Activated T-helper 17 cell treated with anti-CD3 and anti-CD28 coated beads, Interleukin-2, amount 50 U/mL, for 72 hours (primary cell): ENCODE measurements at regions not wholly inside any gene's neighbourhood (a gene's known extent, or its start where the extent isn't known, plus 50 kb on each side); places are given as distances from the start of the nearest gene placed in this dataset.

Experiments used
- ATAC-seq: fragments of 150-1000 bp; cut with Tn5 transposase; replicated peaks from 2 replicates; pipeline ENCODE4 v1.10.0; 2021; ENCODE audit warnings: mild to moderate bottlenecking, moderate library complexity
- H3K27ac Mint-ChIP-seq: one replicate; pipeline ENCODE4 v1.8.0; 2022; ENCODE audit warnings: mixed read lengths
- H3K27me3 Mint-ChIP-seq: one replicate; pipeline ENCODE4 v1.8.0; 2022; ENCODE audit warnings: mixed read lengths
- H3K36me3 Mint-ChIP-seq: one replicate; pipeline ENCODE4 v1.8.0; 2022; ENCODE audit warnings: low read depth, mild to moderate bottlenecking, mixed read lengths
- H3K4me1 Mint-ChIP-seq: one replicate; pipeline ENCODE4 v1.8.0; 2022; ENCODE audit warnings: mixed read lengths
- H3K4me3 Mint-ChIP-seq: one replicate; pipeline ENCODE4 v1.8.0; 2022; ENCODE audit warnings: mild to moderate bottlenecking, mixed read lengths
- H3K9me3 Mint-ChIP-seq: one replicate; pipeline ENCODE4 v1.8.0; 2022; ENCODE audit warnings: mixed read lengths

- no peaks in the 10 kb centered on the region for H3K4me1 Mint-ChIP-seq
- no peak overlapping the region for H3K27ac Mint-ChIP-seq
- no peak for ATAC-seq
- no peaks in the 10 kb centered on the region for H3K27me3 Mint-ChIP-seq
- H3K9me3 Mint-ChIP-seq, result peaks cover 9% of the 10 kb centered on the region
- no peaks in the 10 kb centered on the region for H3K36me3 Mint-ChIP-seq
- no peak overlapping the region for H3K4me3 Mint-ChIP-seq
Measured at GRCh38 chr20:61057443-61058121, 194.5 kb upstream of the CDH4 start.

- peaks cover 9% of the 10 kb centered on the region for H3K9me3 Mint-ChIP-seq
- ATAC-seq, result no peak
- H3K36me3 Mint-ChIP-seq, result no peaks in the 10 kb centered on the region
- no peak overlapping the region for H3K27ac Mint-ChIP-seq
- no peaks in the 10 kb centered on the region for H3K4me1 Mint-ChIP-seq
- no peak overlapping the region for H3K4me3 Mint-ChIP-seq
- no peaks in the 10 kb centered on the region for H3K27me3 Mint-ChIP-seq
Measured at GRCh38 chr20:61061981-61062380, 190.1 kb upstream of the CDH4 start.

- ATAC-seq, result no peak
- Mint-ChIP-seq H3K36me3 (no peaks in the 10 kb centered on the region), H3K4me3 (no peak overlapping the region), H3K4me1 (no peaks in the 10 kb centered on the region), H3K27ac (no peak overlapping the region), H3K9me3 (peaks cover 7% of the 10 kb centered on the region), H3K27me3 (peaks cover 3% of the 10 kb centered on the region)
Measured at GRCh38 chr20:61065853-61066252, 186.2 kb upstream of the CDH4 start.

- no peak for ATAC-seq
- Mint-ChIP-seq H3K27ac (no peak overlapping the region), H3K36me3 (no peaks in the 10 kb centered on the region), H3K27me3 (peaks cover 3% of the 10 kb centered on the region), H3K4me1 (no peaks in the 10 kb centered on the region), H3K9me3 (peaks cover 7% of the 10 kb centered on the region), H3K4me3 (no peak overlapping the region)
Measured at GRCh38 chr20:61066526-61066925, 185.5 kb upstream of the CDH4 start.

- no peak overlapping the region for H3K27ac Mint-ChIP-seq
- peaks cover 6% of the 10 kb centered on the region for H3K9me3 Mint-ChIP-seq
- H3K27me3 Mint-ChIP-seq, result peaks cover 3% of the 10 kb centered on the region
- no peaks in the 10 kb centered on the region for H3K4me1 Mint-ChIP-seq
- no peak for ATAC-seq
- no peak overlapping the region for H3K4me3 Mint-ChIP-seq
- no peaks in the 10 kb centered on the region for H3K36me3 Mint-ChIP-seq
Measured at GRCh38 chr20:61067221-61067620, 184.8 kb upstream of the CDH4 start.

- peaks cover 3% of the 10 kb centered on the region for H3K27me3 Mint-ChIP-seq
- no peaks in the 10 kb centered on the region for H3K36me3 Mint-ChIP-seq
- peaks cover 3% of the 10 kb centered on the region for H3K9me3 Mint-ChIP-seq
- no peak for ATAC-seq
- no peak overlapping the region for H3K27ac Mint-ChIP-seq
- H3K4me3 Mint-ChIP-seq, result no peak overlapping the region
- no peaks in the 10 kb centered on the region for H3K4me1 Mint-ChIP-seq
Measured at GRCh38 chr20:61072398-61072797, 179.7 kb upstream of the CDH4 start.

- H3K4me3 Mint-ChIP-seq, result no peak overlapping the region
- peaks cover 3% of the 10 kb centered on the region for H3K27me3 Mint-ChIP-seq
- no peak for ATAC-seq
- H3K27ac Mint-ChIP-seq, result no peak overlapping the region
- no peaks in the 10 kb centered on the region for H3K4me1 Mint-ChIP-seq
- peaks cover 3% of the 10 kb centered on the region for H3K9me3 Mint-ChIP-seq
- no peaks in the 10 kb centered on the region for H3K36me3 Mint-ChIP-seq
Measured at GRCh38 chr20:61073376-61073775, 178.7 kb upstream of the CDH4 start.

- no peaks in the 10 kb centered on the region for H3K27me3 Mint-ChIP-seq
- no peaks in the 10 kb centered on the region for H3K36me3 Mint-ChIP-seq
- H3K4me1 Mint-ChIP-seq, result no peaks in the 10 kb centered on the region
- no peak overlapping the region for H3K4me3 Mint-ChIP-seq
- peaks cover 12% of the 10 kb centered on the region for H3K9me3 Mint-ChIP-seq
- H3K27ac Mint-ChIP-seq, result no peak overlapping the region
- ATAC-seq, result no peak
Measured at GRCh38 chr20:61082720-61083119, 169.3 kb upstream of the CDH4 start.

GRCh38 chr20:61083431-61083830, 168.6 kb upstream of the CDH4 start:
- H3K27ac Mint-ChIP-seq, result no peak overlapping the region

GRCh38 chr20:61086031-61086430, 166.0 kb upstream of the CDH4 start:
- H3K27me3 Mint-ChIP-seq, result peaks cover 6% of the 10 kb centered on the region
- no peaks in the 10 kb centered on the region for H3K4me1 Mint-ChIP-seq
- H3K36me3 Mint-ChIP-seq, result no peaks in the 10 kb centered on the region
- no peak overlapping the region for H3K27ac Mint-ChIP-seq
- no peak for ATAC-seq
- H3K9me3 Mint-ChIP-seq, result peaks cover 10% of the 10 kb centered on the region
- no peak overlapping the region for H3K4me3 Mint-ChIP-seq

More at GRCh38 chr20:61083431-61083830, 168.6 kb upstream of the CDH4 start:
- peaks cover 12% of the 10 kb centered on the region for H3K9me3 Mint-ChIP-seq
- H3K4me1 Mint-ChIP-seq, result no peaks in the 10 kb centered on the region
- no peak for ATAC-seq
- H3K27me3 Mint-ChIP-seq, result no peaks in the 10 kb centered on the region
- no peak overlapping the region for H3K4me3 Mint-ChIP-seq
- H3K36me3 Mint-ChIP-seq, result no peaks in the 10 kb centered on the region

- Mint-ChIP-seq H3K27me3 (peaks cover 16% of the 10 kb centered on the region), H3K36me3 (no peaks in the 10 kb centered on the region), H3K27ac (no peak overlapping the region), H3K4me1 (no peaks in the 10 kb centered on the region), H3K4me3 (no peak overlapping the region), H3K9me3 (peaks cover 25% of the 10 kb centered on the region)
- no peak for ATAC-seq
Measured at GRCh38 chr20:61090541-61090940, 161.5 kb upstream of the CDH4 start.

- Mint-ChIP-seq H3K9me3 (peaks cover 27% of the 10 kb centered on the region), H3K4me3 (no peak overlapping the region), H3K36me3 (no peaks in the 10 kb centered on the region), H3K27me3 (peaks cover 16% of the 10 kb centered on the region), H3K4me1 (no peaks in the 10 kb centered on the region), H3K27ac (no peak overlapping the region)
- ATAC-seq, result no peak
Measured at GRCh38 chr20:61092251-61092650, 159.8 kb upstream of the CDH4 start.

GRCh38 chr20:61094581-61094980, 157.5 kb upstream of the CDH4 start:
- H3K36me3 Mint-ChIP-seq, result no peaks in the 10 kb centered on the region
- H3K9me3 Mint-ChIP-seq, result peaks cover 27% of the 10 kb centered on the region
- H3K27ac Mint-ChIP-seq, result no peak overlapping the region
- no peak overlapping the region for H3K4me3 Mint-ChIP-seq
- no peak for ATAC-seq
- peaks cover 13% of the 10 kb centered on the region for H3K27me3 Mint-ChIP-seq
- H3K4me1 Mint-ChIP-seq, result no peaks in the 10 kb centered on the region

- ATAC-seq, result no peak
- Mint-ChIP-seq H3K4me1 (no peaks in the 10 kb centered on the region), H3K27me3 (peaks cover 8% of the 10 kb centered on the region), H3K9me3 (peaks cover 23% of the 10 kb centered on the region), H3K36me3 (no peaks in the 10 kb centered on the region), H3K4me3 (no peak overlapping the region), H3K27ac (no peak overlapping the region)
Measured at GRCh38 chr20:61096463-61096862, 155.6 kb upstream of the CDH4 start.

GRCh38 chr20:61099806-61100205, 152.3 kb upstream of the CDH4 start:
- no peaks in the 10 kb centered on the region for H3K36me3 Mint-ChIP-seq
- no peak for ATAC-seq
- H3K9me3 Mint-ChIP-seq, result peaks cover 8% of the 10 kb centered on the region

GRCh38 chr20:61100489-61100888, 151.6 kb upstream of the CDH4 start:
- ATAC-seq, result no peak
- H3K27ac Mint-ChIP-seq, result no peak overlapping the region
- no peak overlapping the region for H3K4me3 Mint-ChIP-seq
- no peaks in the 10 kb centered on the region for H3K27me3 Mint-ChIP-seq
- no peaks in the 10 kb centered on the region for H3K4me1 Mint-ChIP-seq
- H3K9me3 Mint-ChIP-seq, result peaks cover 5% of the 10 kb centered on the region
- H3K36me3 Mint-ChIP-seq, result no peaks in the 10 kb centered on the region

More at GRCh38 chr20:61099806-61100205, 152.3 kb upstream of the CDH4 start:
- no peaks in the 10 kb centered on the region for H3K4me1 Mint-ChIP-seq
- H3K27me3 Mint-ChIP-seq, result no peaks in the 10 kb centered on the region
- no peak overlapping the region for H3K4me3 Mint-ChIP-seq
- H3K27ac Mint-ChIP-seq, result no peak overlapping the region
